Activated B cell treated with CpG ODN at 0.5 μM for 24 hours (primary cell): ENCODE measurements at regions not wholly inside any gene's neighbourhood (a gene's known extent, or its start where the extent isn't known, plus 50 kb on each side); places are given as distances from the start of the nearest gene placed in this dataset.

ENCODE experiments used
- ATAC-seq: fragments of 200-7000 bp; cut with Tn5 transposase; one replicate; pipeline ENCODE4 v1.10.0; 2021; ENCODE audit warnings: low read depth, mild to moderate bottlenecking, moderate library complexity
- CTCF ChIA-PET: fragments of 350-600 bp; sonication (Branson Sonifier 250); formaldehyde crosslinking; loops from one replicate; lab custom pipeline; 2021; ENCODE audit warnings: antibody characterized with exemption; lab: Charles Lee
- POLR2A ChIA-PET: fragments of 350-600 bp; sonication (Branson Sonifier 250); formaldehyde crosslinking; loops from one replicate; lab custom pipeline; 2021; ENCODE audit warnings: antibody characterized with exemption; lab: Charles Lee
- DNase-seq: peaks from one replicate; pipeline ENCODE4 v3.0.0; 2022
- H3K27ac Mint-ChIP-seq: one replicate; pipeline ENCODE4 v1.8.0; 2020; ENCODE audit warnings: mixed read lengths
- H3K27me3 Mint-ChIP-seq: one replicate; pipeline ENCODE4 v1.8.0; 2021; ENCODE audit warnings: mixed read lengths
- H3K36me3 Mint-ChIP-seq: one replicate; pipeline ENCODE4 v1.8.0; 2021; ENCODE audit warnings: low read depth, mixed read lengths
- H3K4me1 Mint-ChIP-seq: one replicate; pipeline ENCODE4 v1.8.0; 2021; ENCODE audit warnings: mixed read lengths
- H3K4me3 Mint-ChIP-seq: one replicate; pipeline ENCODE4 v1.8.0; 2020; ENCODE audit warnings: mild to moderate bottlenecking, mixed read lengths
- H3K9me3 Mint-ChIP-seq: one replicate; pipeline ENCODE4 v1.8.0; 2020; ENCODE audit warnings: mixed read lengths
- intact Hi-C: fragments of 100-400 bp; cut with micrococcal nuclease; formaldehyde crosslinking; loops from one replicate; pipeline ENCODE4 v1.15.1; 2024
- TF ChIP-seq, protein P1 (sequence below): fragments of 200-600 bp; IDR thresholded peaks from one replicate; pipeline ENCODE4 v1.8.0; 2022; ENCODE audit warnings: antibody characterized with exemption, mild to moderate bottlenecking

DNA sequence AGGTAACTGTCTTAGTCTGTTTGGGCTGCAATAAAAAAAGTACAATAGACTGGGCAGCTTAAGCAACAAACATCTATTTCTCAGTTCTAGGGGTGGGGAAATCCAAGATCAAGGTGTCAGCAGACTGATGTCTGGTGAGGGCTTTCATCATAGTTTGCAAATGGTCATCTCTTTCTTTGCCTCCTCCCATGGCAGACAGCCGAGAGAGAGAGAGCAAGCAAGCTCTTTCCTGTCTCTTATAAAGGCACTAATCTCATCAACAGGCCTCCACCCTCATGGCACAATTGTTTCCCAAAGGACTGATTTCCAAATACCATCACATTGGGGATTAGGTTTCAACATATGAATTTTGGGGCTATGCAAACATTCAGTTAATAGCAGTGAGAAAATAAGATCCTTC lies 445.6 kb upstream of the FLRT2 start:
- no peak overlapping the region for H3K4me3 Mint-ChIP-seq
- H3K4me1 Mint-ChIP-seq: no peaks in the 10 kb centered on the region
- DNase-seq (no peak), ATAC-seq (no peak)
- no peak overlapping the region for H3K27ac Mint-ChIP-seq
- no peaks in the 10 kb centered on the region for H3K36me3 Mint-ChIP-seq
- CTCF ChIA-PET: no interaction called here
- peaks cover 4% of the 10 kb centered on the region for H3K9me3 Mint-ChIP-seq
- no peaks in the 10 kb centered on the region for H3K27me3 Mint-ChIP-seq
- POLR2A ChIA-PET: no interaction called here
- intact Hi-C loops: no loop called here
- TF ChIP-seq, protein P1, sequence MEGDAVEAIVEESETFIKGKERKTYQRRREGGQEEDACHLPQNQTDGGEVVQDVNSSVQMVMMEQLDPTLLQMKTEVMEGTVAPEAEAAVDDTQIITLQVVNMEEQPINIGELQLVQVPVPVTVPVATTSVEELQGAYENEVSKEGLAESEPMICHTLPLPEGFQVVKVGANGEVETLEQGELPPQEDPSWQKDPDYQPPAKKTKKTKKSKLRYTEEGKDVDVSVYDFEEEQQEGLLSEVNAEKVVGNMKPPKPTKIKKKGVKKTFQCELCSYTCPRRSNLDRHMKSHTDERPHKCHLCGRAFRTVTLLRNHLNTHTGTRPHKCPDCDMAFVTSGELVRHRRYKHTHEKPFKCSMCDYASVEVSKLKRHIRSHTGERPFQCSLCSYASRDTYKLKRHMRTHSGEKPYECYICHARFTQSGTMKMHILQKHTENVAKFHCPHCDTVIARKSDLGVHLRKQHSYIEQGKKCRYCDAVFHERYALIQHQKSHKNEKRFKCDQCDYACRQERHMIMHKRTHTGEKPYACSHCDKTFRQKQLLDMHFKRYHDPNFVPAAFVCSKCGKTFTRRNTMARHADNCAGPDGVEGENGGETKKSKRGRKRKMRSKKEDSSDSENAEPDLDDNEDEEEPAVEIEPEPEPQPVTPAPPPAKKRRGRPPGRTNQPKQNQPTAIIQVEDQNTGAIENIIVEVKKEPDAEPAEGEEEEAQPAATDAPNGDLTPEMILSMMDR: no peak

DNA sequence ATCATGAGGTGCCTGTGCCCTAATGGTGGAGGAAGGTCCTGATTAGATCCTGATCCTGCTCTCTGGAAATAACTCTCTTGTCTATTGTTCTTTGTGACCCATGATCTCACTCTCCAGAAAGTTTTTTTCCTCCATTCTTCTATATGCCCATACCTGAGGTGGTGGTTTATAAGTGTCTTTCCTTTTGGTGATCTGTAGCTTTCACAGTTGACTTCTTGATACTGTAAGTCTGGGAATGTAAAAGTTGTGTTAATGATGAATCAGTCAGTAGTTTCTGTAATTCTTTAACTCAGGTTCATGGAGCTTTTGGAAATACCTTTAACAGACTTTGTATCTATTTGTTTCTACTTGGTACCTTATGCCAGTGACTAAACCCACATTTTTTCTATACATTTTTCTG lies 444.0 kb upstream of the FLRT2 start:
- DNase-seq: no peak
- intact Hi-C loops: no loop called here
- no peak overlapping the region for H3K27ac Mint-ChIP-seq
- H3K4me3 Mint-ChIP-seq: no peak overlapping the region
- H3K4me1 Mint-ChIP-seq: no peaks in the 10 kb centered on the region
- ATAC-seq: no peak
- H3K9me3 Mint-ChIP-seq: peaks cover 4% of the 10 kb centered on the region
- POLR2A ChIA-PET: no interaction called here
- H3K36me3 Mint-ChIP-seq: no peaks in the 10 kb centered on the region
- no peaks in the 10 kb centered on the region for H3K27me3 Mint-ChIP-seq
- TF ChIP-seq, protein P1: no peak
- CTCF ChIA-PET: no interaction called here

DNA sequence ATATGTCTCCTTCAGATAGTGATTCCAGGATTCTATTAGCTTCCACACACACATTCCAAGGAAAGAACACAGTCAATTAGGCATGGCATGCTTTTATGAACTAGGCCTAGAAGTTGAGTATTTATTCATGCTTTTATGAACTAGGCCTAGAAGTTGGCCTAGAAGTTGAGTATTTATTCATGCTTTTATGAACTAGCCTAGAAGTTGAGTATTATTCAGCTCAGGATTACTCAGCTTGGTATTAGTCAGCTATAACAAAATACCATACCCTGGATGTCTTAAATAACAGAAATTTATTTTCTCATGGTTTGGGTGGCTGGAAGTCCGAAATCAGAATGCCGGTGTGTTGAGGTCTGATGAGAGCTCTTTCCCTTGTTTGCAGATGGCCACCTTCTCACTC lies 442.7 kb upstream of the FLRT2 start:
- ChIA-PET CTCF (no interaction called here), POLR2A (no interaction called here)
- Mint-ChIP-seq H3K4me1 (no peaks in the 10 kb centered on the region), H3K4me3 (no peak overlapping the region), H3K27me3 (no peaks in the 10 kb centered on the region), H3K27ac (no peak overlapping the region), H3K36me3 (no peaks in the 10 kb centered on the region), H3K9me3 (peaks cover 4% of the 10 kb centered on the region)
- no peak for DNase-seq
- no peak for ATAC-seq
- intact Hi-C loops: no loop called here
- TF ChIP-seq, protein P1: no peak

DNA sequence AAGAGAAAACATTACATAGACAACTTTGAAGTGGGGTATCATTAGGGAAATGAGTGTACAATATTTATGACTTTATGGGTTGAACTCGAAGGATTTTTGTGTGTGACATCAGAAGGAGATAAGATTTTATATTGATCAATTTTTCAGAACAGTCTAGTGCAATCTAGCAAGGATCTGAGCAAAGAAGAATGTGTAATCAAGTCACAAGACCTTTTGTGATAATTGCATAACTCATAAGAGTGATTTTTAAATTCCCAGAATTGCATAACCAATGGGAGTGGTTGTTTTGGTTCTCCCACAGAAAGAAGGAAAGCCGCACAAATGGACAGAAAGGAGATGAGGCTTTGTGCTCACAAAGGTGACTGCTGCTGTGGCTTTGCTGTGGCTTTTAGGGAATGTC lies 441.8 kb upstream of the FLRT2 start:
- intact Hi-C loops: no loop called here
- H3K36me3 Mint-ChIP-seq: no peaks in the 10 kb centered on the region
- no peaks in the 10 kb centered on the region for H3K4me1 Mint-ChIP-seq
- CTCF ChIA-PET: no interaction called here
- H3K27ac Mint-ChIP-seq: no peak overlapping the region
- TF ChIP-seq, protein P1: no peak
- POLR2A ChIA-PET: no interaction called here
- no peak for ATAC-seq
- H3K9me3 Mint-ChIP-seq: peaks cover 6% of the 10 kb centered on the region
- no peak overlapping the region for H3K4me3 Mint-ChIP-seq
- no peak for DNase-seq
- H3K27me3 Mint-ChIP-seq: no peaks in the 10 kb centered on the region

DNA sequence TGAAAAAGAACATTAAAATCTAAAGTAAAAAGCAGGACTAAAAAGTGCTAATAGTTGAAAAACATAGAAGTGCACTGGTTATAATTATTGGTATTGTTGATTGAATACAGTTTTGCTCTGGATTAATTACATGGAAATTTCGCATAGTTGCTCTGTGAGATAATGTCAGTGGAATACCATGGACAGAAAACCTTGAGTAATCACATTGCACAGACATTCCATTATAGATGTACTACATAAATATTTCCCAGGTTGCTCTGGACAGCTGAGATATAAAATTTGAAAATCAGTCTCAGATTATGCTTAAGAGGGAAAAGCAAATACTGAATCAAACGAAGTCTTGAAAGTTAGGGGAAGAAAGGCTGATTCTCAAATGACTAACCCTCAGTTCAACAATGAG lies 439.3 kb upstream of the FLRT2 start:
- H3K9me3 Mint-ChIP-seq: peaks cover 3% of the 10 kb centered on the region
- no peak overlapping the region for H3K27ac Mint-ChIP-seq
- TF ChIP-seq, protein P1: no peak
- intact Hi-C loops: no loop called here
- H3K36me3 Mint-ChIP-seq: no peaks in the 10 kb centered on the region
- H3K27me3 Mint-ChIP-seq: no peaks in the 10 kb centered on the region
- DNase-seq (no peak), ATAC-seq (no peak)
- H3K4me3 Mint-ChIP-seq: no peak overlapping the region
- CTCF ChIA-PET: no interaction called here
- POLR2A ChIA-PET: no interaction called here
- H3K4me1 Mint-ChIP-seq: no peaks in the 10 kb centered on the region
